Fibroblast of lung (primary cell): ENCODE measurements at regions not wholly inside any gene's neighbourhood (a gene's known extent, or its start where the extent isn't known, plus 50 kb on each side); places are given as distances from the start of the nearest gene placed in this dataset.

Experiments used
- DNase-seq, 2 donors: peaks; one replicate each; pipeline versions ENCODE4 v3.0.0 to v3.0.0-alpha.2; 2010; ENCODE audit warnings: low read depth in 2 of 2
- H2AFZ ChIP-seq: 2 replicates; pipeline ENCODE4 v1.5.1; 2012; ENCODE audit warnings: low read length, control low read depth, inconsistent platforms
- H3K27ac ChIP-seq: 2 replicates; pipeline ENCODE4 v1.5.1; 2011; ENCODE audit warnings: low read length, control low read depth; ENCODE audit not compliant: insufficient read depth
- H3K27me3 ChIP-seq: 2 replicates; pipeline ENCODE4 v1.5.1; 2011; ENCODE audit warnings: mild to moderate bottlenecking, low read length; ENCODE audit not compliant: control insufficient read depth, insufficient read depth
- H3K36me3 ChIP-seq: 2 replicates; pipeline ENCODE4 v1.5.1; 2011; ENCODE audit warnings: low read length; ENCODE audit not compliant: control insufficient read depth, insufficient read depth
- H3K4me1 ChIP-seq: 2 replicates; pipeline ENCODE4 v1.5.1; 2011; ENCODE audit warnings: low read length; ENCODE audit not compliant: control insufficient read depth, insufficient read depth; ENCODE audit errors: extremely low read depth
- H3K4me2 ChIP-seq: 2 replicates; pipeline ENCODE4 v1.5.1; 2011; ENCODE audit warnings: low read length, control low read depth; ENCODE audit not compliant: insufficient read depth; ENCODE audit errors: extremely low read depth
- H3K4me3 ChIP-seq, 4 experiments: fragments of 200-600 bp in 1 of 4; sonication (generic) in 1 of 4; replicated peaks in 1 of 4; 2 replicates each; pipeline ENCODE4 v1.5.1; 2011 to 2016; ENCODE audit warnings: low read length in 4 of 4, low read depth in 3 of 4, mild to moderate bottlenecking in 3 of 4, control low read depth in 2 of 4, inconsistent platforms in 1 of 4, mixed read lengths in 1 of 4; ENCODE audit not compliant: insufficient read depth in 1 of 4; ENCODE audit errors: control extremely low read depth in 1 of 4
- H3K79me2 ChIP-seq: 2 replicates; pipeline ENCODE4 v1.5.1; 2012; ENCODE audit warnings: mild to moderate bottlenecking, low read length, inconsistent platforms; ENCODE audit not compliant: control insufficient read depth, insufficient read depth
- H3K9ac ChIP-seq: 2 replicates; pipeline ENCODE4 v1.5.1; 2011; ENCODE audit warnings: mild to moderate bottlenecking, low read length, control low read depth; ENCODE audit not compliant: insufficient read depth
- H3K9me3 ChIP-seq: 2 replicates; pipeline ENCODE4 v1.5.1; 2012; ENCODE audit warnings: low read depth, low read length; ENCODE audit not compliant: control insufficient read depth, insufficient read depth
- H4K20me1 ChIP-seq: 2 replicates; pipeline ENCODE4 v1.5.1; 2011; ENCODE audit warnings: low read length; ENCODE audit not compliant: control insufficient read depth, insufficient read depth; ENCODE audit errors: extremely low read depth
- EZH2 ChIP-seq: IDR thresholded peaks from 2 replicates; pipeline ENCODE4 v1.5.1; 2012; ENCODE audit warnings: low read length, control low read depth, mild to moderate bottlenecking; ENCODE audit errors: missing control alignments
- TF ChIP-seq, protein P1 (sequence below), 2 donors: IDR thresholded peaks in 1 of 2; conservative IDR thresholded peaks in 1 of 2; 1 replicate in 1 of 2; 2 replicates in 1 of 2; pipeline ENCODE4 v1.5.1; 2011 to 2012; ENCODE audit warnings: low read length in 2 of 2, control low read depth in 1 of 2, inconsistent platforms in 1 of 2, low read depth in 1 of 2, mild to moderate bottlenecking in 1 of 2

DNA sequence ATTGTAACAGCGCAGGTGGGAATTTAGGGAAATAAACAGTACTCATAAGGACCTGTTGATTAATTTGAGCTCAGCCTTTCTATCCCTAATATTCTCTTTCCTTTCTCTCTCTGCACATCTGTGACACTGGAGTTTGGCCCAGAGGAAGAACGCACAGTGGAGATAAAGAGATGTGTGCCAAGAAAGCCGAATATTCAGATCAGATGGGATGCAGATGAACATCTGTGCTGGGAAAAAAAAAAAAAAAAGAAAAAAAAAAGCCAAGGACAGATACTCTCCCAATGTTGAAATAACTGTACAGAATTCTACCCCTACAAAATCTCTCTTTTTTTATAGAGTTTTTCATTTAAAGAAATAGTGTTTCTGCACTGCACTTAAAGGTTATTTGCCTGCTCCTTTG is 485.4 kb downstream of the KCNJ2 start:
- Histone ChIP-seq H3K79me2 (no peaks in the 10 kb centered on the region), H3K4me1 (no peaks in the 10 kb centered on the region), H3K9ac (no peak overlapping the region), H3K4me3 (no peak overlapping the region), H3K4me2 (no peak overlapping the region), H3K36me3 (no peaks in the 10 kb centered on the region), H2AFZ (no peak overlapping the region), H3K27me3 (no peaks in the 10 kb centered on the region), H3K27ac (no peak overlapping the region), H3K9me3 (no peaks in the 10 kb centered on the region), H4K20me1 (no peaks in the 10 kb centered on the region)
- DNase-seq, result no peak
- TF ChIP-seq EZH2, result no peak
- TF ChIP-seq, protein P1, sequence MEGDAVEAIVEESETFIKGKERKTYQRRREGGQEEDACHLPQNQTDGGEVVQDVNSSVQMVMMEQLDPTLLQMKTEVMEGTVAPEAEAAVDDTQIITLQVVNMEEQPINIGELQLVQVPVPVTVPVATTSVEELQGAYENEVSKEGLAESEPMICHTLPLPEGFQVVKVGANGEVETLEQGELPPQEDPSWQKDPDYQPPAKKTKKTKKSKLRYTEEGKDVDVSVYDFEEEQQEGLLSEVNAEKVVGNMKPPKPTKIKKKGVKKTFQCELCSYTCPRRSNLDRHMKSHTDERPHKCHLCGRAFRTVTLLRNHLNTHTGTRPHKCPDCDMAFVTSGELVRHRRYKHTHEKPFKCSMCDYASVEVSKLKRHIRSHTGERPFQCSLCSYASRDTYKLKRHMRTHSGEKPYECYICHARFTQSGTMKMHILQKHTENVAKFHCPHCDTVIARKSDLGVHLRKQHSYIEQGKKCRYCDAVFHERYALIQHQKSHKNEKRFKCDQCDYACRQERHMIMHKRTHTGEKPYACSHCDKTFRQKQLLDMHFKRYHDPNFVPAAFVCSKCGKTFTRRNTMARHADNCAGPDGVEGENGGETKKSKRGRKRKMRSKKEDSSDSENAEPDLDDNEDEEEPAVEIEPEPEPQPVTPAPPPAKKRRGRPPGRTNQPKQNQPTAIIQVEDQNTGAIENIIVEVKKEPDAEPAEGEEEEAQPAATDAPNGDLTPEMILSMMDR (conservative IDR thresholded peaks at IDR 0.05 in 1 of 2, IDR thresholded peaks at IDR 0.05 in 1 of 2; ENCODE audit: low read depth in 1 of 2, low read length in 2 of 2), result no peak

DNA sequence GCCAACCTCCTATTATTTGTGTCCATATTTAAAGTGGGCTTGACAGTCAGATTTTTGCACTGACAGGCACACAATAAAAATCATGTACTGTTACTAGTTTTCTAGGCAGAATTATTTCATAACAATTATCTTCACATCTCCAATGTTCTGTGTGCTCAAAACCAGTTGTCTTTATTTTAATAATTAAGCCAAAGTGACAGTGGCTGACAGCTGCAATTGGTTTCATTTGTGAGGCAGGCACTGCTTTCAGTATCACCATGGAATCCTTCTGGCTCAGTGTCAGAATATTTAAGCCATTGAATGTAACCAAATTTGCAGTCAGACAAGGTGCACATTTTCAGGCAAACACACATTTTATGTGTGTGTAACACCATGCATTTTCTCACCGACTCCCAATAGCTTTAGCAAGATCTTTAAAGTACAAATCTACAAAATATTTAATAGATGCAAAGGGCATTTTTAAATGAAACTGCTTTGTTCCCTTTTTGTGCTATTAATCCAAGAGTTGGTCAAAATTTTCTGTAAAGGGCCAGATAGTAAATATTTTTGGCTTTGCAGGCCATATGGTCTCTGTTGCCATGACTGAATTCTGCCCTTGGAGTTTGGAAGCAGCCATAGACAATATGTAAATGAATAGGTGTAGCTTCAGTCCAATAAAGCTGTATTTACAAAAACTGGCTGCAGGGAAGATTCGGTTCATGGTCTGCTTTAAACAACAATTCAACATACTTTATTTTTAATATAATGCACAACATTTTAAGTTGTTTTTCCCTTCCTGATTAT is 486.0 kb downstream of the KCNJ2 start:
- no peak for DNase-seq
- Histone ChIP-seq H3K4me3 (no peak overlapping the region), H3K4me1 (no peaks in the 10 kb centered on the region), H3K27me3 (no peaks in the 10 kb centered on the region), H4K20me1 (no peaks in the 10 kb centered on the region), H3K27ac (no peak overlapping the region), H3K79me2 (no peaks in the 10 kb centered on the region), H3K9me3 (no peaks in the 10 kb centered on the region), H2AFZ (no peak overlapping the region), H3K9ac (no peak overlapping the region), H3K36me3 (no peaks in the 10 kb centered on the region), H3K4me2 (no peak overlapping the region)
- TF ChIP-seq, protein P1 (conservative IDR thresholded peaks at IDR 0.05 in 1 of 2, IDR thresholded peaks at IDR 0.05 in 1 of 2; ENCODE audit: low read depth in 1 of 2, low read length in 2 of 2), result no peak
- TF ChIP-seq EZH2, result no peak

GRCh38 chr17:70658317-70658716 is 489.0 kb downstream of the KCNJ2 start:
- H3K4me1 ChIP-seq, result no peaks in the 10 kb centered on the region
- TF ChIP-seq EZH2, result no peak
- TF ChIP-seq, protein P1 (conservative IDR thresholded peaks at IDR 0.05 in 1 of 2, IDR thresholded peaks at IDR 0.05 in 1 of 2; ENCODE audit: low read depth in 1 of 2, low read length in 2 of 2), result no peak
- no peaks in the 10 kb centered on the region for H3K9me3 ChIP-seq
- no peaks in the 10 kb centered on the region for H3K36me3 ChIP-seq
- H2AFZ ChIP-seq, result no peak overlapping the region
- no peaks in the 10 kb centered on the region for H4K20me1 ChIP-seq
- DNase-seq, result no peak
- H3K27ac ChIP-seq, result no peak overlapping the region
- no peaks in the 10 kb centered on the region for H3K27me3 ChIP-seq
- no peaks in the 10 kb centered on the region for H3K79me2 ChIP-seq
- no peak overlapping the region for H3K9ac ChIP-seq
- H3K4me3 ChIP-seq, result no peak overlapping the region
- H3K4me2 ChIP-seq, result no peak overlapping the region
